K562 (cell line): ENCODE measurements at regions not wholly inside any gene's neighbourhood (a gene's known extent, or its start where the extent isn't known, plus 50 kb on each side); places are given as distances from the start of the nearest gene placed in this dataset.

ENCODE experiments used
- ATAC-seq: fragments of 200-7000 bp; cut with Tn5 transposase; 3 replicates; pipeline ENCODE4 v1.9.1; 2020; ENCODE audit warnings: moderate library complexity
- BruUV-seq: library from RNA; stranded (reverse); fragments of 400-500 nt; replicated peaks from 2 replicates; lab custom pipeline; 2021; lab: Mats Ljungman, UMichigan
- CTCF ChIA-PET: fragments of 300-600 bp; formaldehyde crosslinking; extraction: SDS; loops from one replicate; lab custom pipeline; 2021; ENCODE audit warnings: low intra/inter-chr PET ratio; lab: Yijun Ruan, JAX
- POLR2A ChIA-PET: fragments of 300-600, 350-650 bp; sonication (Branson Sonifier 250); formaldehyde crosslinking; extraction: SDS; loops from one replicate; lab custom pipeline; 2021; ENCODE audit warnings: antibody characterized with exemption, inconsistent platforms; lab: Yijun Ruan, JAX
- DNase-seq, 4 experiments: peaks; one replicate each; pipeline versions ENCODE4 v3.0.0 to v3.0.0-alpha.2; 2011 to 2018; ENCODE audit warnings: low spot score in 3 of 4, mixed read lengths in 3 of 4; ENCODE audit errors: extremely low read depth in 1 of 4
- FAIRE-seq: peaks from 2 replicates; lab custom pipeline; 2011; peaks lifted over from hg19 to GRCh38; lab: Jason Lieb, UNC
- H2AFZ ChIP-seq: 2 replicates; pipeline ENCODE4 v1.6.0; 2011; ENCODE audit warnings: low read depth, low read length, control low read depth, inconsistent platforms
- H3K27ac ChIP-seq: fragments of 200-600 bp; 3 replicates; pipeline ENCODE4 v1.8.0; 2011; ENCODE audit warnings: low read depth, mild to moderate bottlenecking, control low read depth, inconsistent platforms, low read length, moderate library complexity, mixed read lengths; ENCODE audit errors: extremely low read depth
- H3K27me3 ChIP-seq, 2 experiments: fragments of 300-600 bp in 1 of 2; 2 replicates in 1 of 2; 3 replicates in 1 of 2; pipeline versions ENCODE4 v1.6.0 to v1.8.0; 2011; ENCODE audit warnings: inconsistent platforms in 2 of 2, low read length in 2 of 2, mild to moderate bottlenecking in 1 of 2, mixed read lengths in 1 of 2, moderate library complexity in 1 of 2; ENCODE audit not compliant: control insufficient read depth in 2 of 2, insufficient read depth in 2 of 2
- H3K36me3 ChIP-seq: fragments of 300-600 bp; 3 replicates; pipeline ENCODE4 v1.8.0; 2011; ENCODE audit warnings: mild to moderate bottlenecking, low read length, inconsistent platforms; ENCODE audit not compliant: control insufficient read depth, insufficient read depth
- H3K4me1 ChIP-seq, 2 experiments: fragments of 200-600 bp in 1 of 2; replicated peaks in 1 of 2; 2 replicates in 1 of 2; 3 replicates in 1 of 2; pipeline versions ENCODE4 v1.5.1 to v1.8.0; 2011; ENCODE audit warnings: inconsistent platforms in 2 of 2, low read length in 2 of 2, mild to moderate bottlenecking in 1 of 2, mixed read lengths in 1 of 2, moderate library complexity in 1 of 2; ENCODE audit not compliant: control insufficient read depth in 2 of 2, insufficient read depth in 2 of 2
- H3K4me2 ChIP-seq: 2 replicates; pipeline ENCODE4 v1.6.1; 2011; ENCODE audit warnings: low read length, control low read depth, inconsistent platforms, mixed read lengths; ENCODE audit not compliant: insufficient read depth
- H3K4me3 ChIP-seq: fragments of 200-600 bp; sonication (generic), shearing (Covaris generic); 2 replicates; pipeline ENCODE4 v1.5.1; 2016; ENCODE audit warnings: control low read depth, inconsistent platforms
- H3K79me2 ChIP-seq: fragments of 200-600 bp; 3 replicates; pipeline ENCODE4 v1.8.0; 2011; ENCODE audit warnings: low read length, inconsistent platforms; ENCODE audit not compliant: control insufficient read depth, insufficient read depth
- H3K9ac ChIP-seq, 2 experiments: 2 replicates each; pipeline versions ENCODE4 v1.6.0 to v1.6.1; 2011; ENCODE audit warnings: low read depth in 2 of 2, low read length in 2 of 2, control low read depth in 1 of 2, inconsistent platforms in 1 of 2, mild to moderate bottlenecking in 1 of 2, mixed read lengths in 1 of 2; ENCODE audit not compliant: insufficient read depth in 1 of 2
- H3K9me1 ChIP-seq: one replicate; pipeline ENCODE4 v1.6.0; 2011; ENCODE audit warnings: inconsistent platforms, mild to moderate bottlenecking, low read length, moderate library complexity; ENCODE audit not compliant: control insufficient read depth, insufficient read depth
- H3K9me3 ChIP-seq: replicated peaks from 2 replicates; pipeline ENCODE4 v1.5.1; 2011; ENCODE audit warnings: low read depth, low read length, inconsistent platforms; ENCODE audit not compliant: control insufficient read depth, insufficient read depth
- H4K20me1 ChIP-seq: replicated peaks from 2 replicates; pipeline ENCODE4 v1.6.1; 2011; ENCODE audit warnings: low read length, inconsistent platforms, mixed read lengths; ENCODE audit not compliant: control insufficient read depth, insufficient read depth
- BCL6 ChIP-seq: fragments of 250-450 bp; sonication (Bioruptor Pico); IDR thresholded peaks from 2 replicates; pipeline ENCODE4 v1.4.0; 2020
- CHD1 ChIP-seq: fragments of 200-600 bp; sonication (generic); IDR thresholded peaks from one replicate; pipeline ENCODE4 v1.6.1; 2012; ENCODE audit warnings: mild to moderate bottlenecking, moderate library complexity, low read length, inconsistent platforms
- ZFP1 ChIP-seq: fragments of 450-650 bp; formaldehyde crosslinking; IDR thresholded peaks from 2 replicates; pipeline ENCODE4 v1.4.0; 2020; ENCODE audit warnings: mild to moderate bottlenecking, mixed read lengths
- ZNF668 ChIP-seq: fragments of 250-450 bp; sonication (Bioruptor Pico); IDR thresholded peaks from 2 replicates; pipeline ENCODE4 v1.8.0; 2022; ENCODE audit warnings: mild to moderate bottlenecking, inconsistent platforms
- ZNF76 ChIP-seq: fragments of 250-450 bp; sonication (Bioruptor Pico); IDR thresholded peaks from 2 replicates; pipeline ENCODE4 v1.4.0; 2020; ENCODE audit warnings: mild to moderate bottlenecking, moderate library complexity, borderline replicate concordance
- whole genome bisulfite sequencing: fragments of 100-300 bp; shearing (Covaris generic); methylation state at CpG from one replicate; pipeline ENCODE4 v1.1.6; 2016; ENCODE audit warnings: low coverage, mixed read lengths; ENCODE audit not compliant: insufficient coverage; ENCODE audit errors: missing lambda C conversion rate; 5-methylcytosine and 5-hydroxymethylcytosine counted together
- in situ Hi-C: fragments of 300-500 bp; cut with MboI; formaldehyde crosslinking; loops from 4 replicates; pipeline ENCODE4 v1.15.0; 2018; ENCODE audit warnings: inconsistent platforms, mixed read lengths
- intact Hi-C: fragments of 100-400 bp; cut with micrococcal nuclease; formaldehyde crosslinking; loops from 2 replicates; pipeline ENCODE4 v1.14.2; 2022
- TF ChIP-seq, protein P1 (sequence below): fragments of 450-650 bp; formaldehyde crosslinking; IDR thresholded peaks from 2 replicates; pipeline ENCODE4 v1.4.0; 2020; ENCODE audit warnings: mild to moderate bottlenecking, moderate library complexity

DNA sequence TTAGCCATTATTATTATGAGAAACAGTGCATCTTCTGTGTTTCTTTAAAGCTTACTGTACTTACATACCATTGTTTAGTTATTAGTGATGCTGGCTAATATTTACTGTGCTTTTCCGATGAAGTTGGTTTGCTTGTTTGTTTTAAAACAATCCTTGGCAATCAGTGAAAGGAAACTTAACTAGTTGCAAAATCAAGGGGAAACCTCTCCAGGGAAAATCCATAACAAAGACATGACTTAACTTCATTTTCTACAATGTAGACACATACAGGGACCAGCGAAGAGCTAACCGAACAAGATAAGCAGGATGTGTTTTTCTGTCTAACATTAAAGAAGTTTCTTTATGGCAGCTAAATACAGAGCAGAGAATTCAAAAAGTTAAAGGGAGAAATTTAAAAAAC is 102.5 kb upstream of the PARP11 start:
- FAIRE-seq (no peak), ATAC-seq (no peak), DNase-seq (no peak)
- Histone ChIP-seq H4K20me1 (no peaks in the 10 kb centered on the region), H3K36me3 (no peaks in the 10 kb centered on the region), H3K4me1 (no peaks in the 10 kb centered on the region), H3K9ac (no peak overlapping the region), H3K27ac (no peak overlapping the region), H3K9me1 (no peaks in the 10 kb centered on the region), H3K4me2 (no peak overlapping the region), H3K79me2 (no peaks in the 10 kb centered on the region), H2AFZ (no peak overlapping the region), H3K4me3 (no peak overlapping the region), H3K9me3 (no peaks in the 10 kb centered on the region), H3K27me3 (peaks cover 0 to 5% of the 10 kb centered on the region in 2 experiments; a peak in 1 of 5 replicates)
- 0% methylated on average over 3 of the region's 3 CpGs for WGBS
- ChIA-PET CTCF (no interaction called here), POLR2A (no interaction called here)
- BruUV-seq, result no TSS peak
- in situ Hi-C loops (no loop called here), intact Hi-C loops (no loop called here)
- TF ChIP-seq CHD1 (no peak), ZNF668 (CRISPR knock-in tag) (no peak)

DNA sequence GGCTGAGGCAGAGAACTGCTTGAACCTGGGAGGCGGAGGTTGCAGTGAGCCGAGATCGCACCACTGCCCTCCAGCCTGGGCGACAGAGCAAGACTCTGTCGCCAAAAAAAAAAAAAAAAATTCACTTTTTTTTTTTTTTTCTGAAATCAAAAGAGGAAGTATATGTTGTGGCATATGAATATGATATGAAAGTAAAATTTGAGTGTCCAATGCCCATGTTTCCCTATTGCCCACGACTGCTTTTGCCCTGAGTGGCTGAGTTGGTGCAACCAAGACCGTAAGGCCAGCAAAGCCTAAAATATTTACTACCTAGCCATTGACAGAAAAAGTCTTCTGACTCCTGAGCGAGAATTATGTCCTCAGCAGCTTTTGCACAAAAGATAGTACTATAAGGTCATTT is 101.7 kb upstream of the PARP11 start:
- no peaks in the 10 kb centered on the region for H3K4me1 ChIP-seq
- no peaks in the 10 kb centered on the region for H4K20me1 ChIP-seq
- CTCF ChIA-PET, result no interaction called here
- BruUV-seq, result no TSS peak
- H3K9me1 ChIP-seq, result no peaks in the 10 kb centered on the region
- in situ Hi-C loops (no loop called here), intact Hi-C loops (no loop called here)
- no peaks in the 10 kb centered on the region for H3K79me2 ChIP-seq
- H3K27ac ChIP-seq, result no peak overlapping the region
- H3K9me3 ChIP-seq, result no peaks in the 10 kb centered on the region
- ATAC-seq (no peak), DNase-seq (no peak), FAIRE-seq (no peak)
- no peak overlapping the region for H3K9ac ChIP-seq
- 2% methylated on average over 8 of the region's 8 CpGs for WGBS
- no peak for TF ChIP-seq ZNF76 (CRISPR knock-in tag)
- TF ChIP-seq ZFP1 (CRISPR knock-in tag), result no peak
- TF ChIP-seq, protein P1, sequence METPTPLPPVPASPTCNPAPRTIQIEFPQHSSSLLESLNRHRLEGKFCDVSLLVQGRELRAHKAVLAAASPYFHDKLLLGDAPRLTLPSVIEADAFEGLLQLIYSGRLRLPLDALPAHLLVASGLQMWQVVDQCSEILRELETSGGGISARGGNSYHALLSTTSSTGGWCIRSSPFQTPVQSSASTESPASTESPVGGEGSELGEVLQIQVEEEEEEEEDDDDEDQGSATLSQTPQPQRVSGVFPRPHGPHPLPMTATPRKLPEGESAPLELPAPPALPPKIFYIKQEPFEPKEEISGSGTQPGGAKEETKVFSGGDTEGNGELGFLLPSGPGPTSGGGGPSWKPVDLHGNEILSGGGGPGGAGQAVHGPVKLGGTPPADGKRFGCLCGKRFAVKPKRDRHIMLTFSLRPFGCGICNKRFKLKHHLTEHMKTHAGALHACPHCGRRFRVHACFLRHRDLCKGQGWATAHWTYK (CRISPR knock-in tag), result no peak
- no peak for TF ChIP-seq BCL6 (CRISPR knock-in tag)
- H2AFZ ChIP-seq, result no peak overlapping the region
- no peaks in the 10 kb centered on the region for H3K36me3 ChIP-seq
- no peak overlapping the region for H3K4me3 ChIP-seq
- POLR2A ChIA-PET, result interaction anchor here (0.7 kb wide), 1 partner anchor 293 kb away, joined by 3 read pairs; no protein-coding TSS in a partner anchor
- H3K27me3 ChIP-seq, result peaks cover 0 to 5% of the 10 kb centered on the region in 2 experiments; a peak in 1 of 5 replicates
- H3K4me2 ChIP-seq, result no peak overlapping the region
